Ascending aorta (tissue), 2 donors: ENCODE measurements at regions not wholly inside any gene's neighbourhood (a gene's known extent, or its start where the extent isn't known, plus 50 kb on each side); places are given as distances from the start of the nearest gene placed in this dataset.

Experiments used
- DNase-seq, 2 donors: peaks; one replicate each; pipeline ENCODE4 v3.0.0-alpha.2; 2019; ENCODE audit warnings: low spot score in 2 of 2
- H3K27ac ChIP-seq, 2 donors: fragments of 200-600 bp; sonication (generic); one replicate each; pipeline ENCODE4 v1.5.1; 2016 to 2017; ENCODE audit warnings: mild to moderate bottlenecking in 1 of 2
- H3K27me3 ChIP-seq: fragments of 200-600 bp; sonication (generic); one replicate; pipeline ENCODE4 v1.5.1; 2017
- H3K36me3 ChIP-seq, 2 donors: fragments of 200-600 bp; sonication (generic); one replicate each; pipeline ENCODE4 v1.5.1; 2016
- H3K4me1 ChIP-seq, 2 donors: fragments of 200-600 bp; sonication (generic); one replicate each; pipeline ENCODE4 v1.5.1; 2016 to 2017; ENCODE audit warnings: mild to moderate bottlenecking in 1 of 2
- H3K4me3 ChIP-seq, 2 donors: fragments of 200-600 bp; sonication (generic); one replicate each; pipeline ENCODE4 v1.5.1; 2016 to 2017; ENCODE audit warnings: mild to moderate bottlenecking in 1 of 2
- H3K9me3 ChIP-seq, 2 donors: fragments of 200-600 bp; sonication (generic); one replicate each; pipeline ENCODE4 v1.5.1; 2016
- intact Hi-C: fragments of 100-400 bp; cut with DNase I; formaldehyde crosslinking; loops from one replicate; pipeline ENCODE4 v1.15.1; 2023
- TF ChIP-seq, protein P1 (sequence below), 3 experiments: fragments of 200-600 bp in 2 of 3; fragments of 450-650 bp in 1 of 3; sonication (generic) in 2 of 3; IDR thresholded peaks; one replicate each; pipeline ENCODE4 v1.5.1; 2016 to 2019; ENCODE audit warnings: antibody characterized with exemption in 3 of 3, mild to moderate bottlenecking in 1 of 3, moderate library complexity in 1 of 3

DNA sequence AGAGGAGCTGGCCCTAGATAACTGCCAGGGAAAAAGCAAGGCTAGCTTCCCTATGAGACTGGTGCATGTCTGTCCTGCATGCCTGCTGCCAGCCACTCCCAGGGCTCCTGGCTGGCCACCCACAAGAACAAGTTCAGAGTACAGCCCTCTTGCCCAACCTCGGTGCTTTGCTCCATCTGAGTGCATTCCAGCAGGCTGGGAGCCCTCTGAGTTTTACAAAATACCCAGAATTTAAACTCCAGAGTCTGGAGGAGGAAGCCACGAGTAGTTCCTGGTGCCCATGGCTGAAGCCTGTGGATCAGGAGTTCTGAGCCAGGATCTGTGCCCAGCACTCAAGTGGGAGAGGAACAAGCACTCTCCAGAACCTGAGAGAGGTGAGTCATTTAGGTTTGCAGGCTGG is 111.6 kb downstream of the MAGEE2 start:
- Histone ChIP-seq H3K4me1 (no peaks in the 10 kb centered on the region), H3K36me3 (no peaks in the 10 kb centered on the region), H3K4me3 (no peak overlapping the region), H3K27me3 (no peaks in the 10 kb centered on the region), H3K27ac (no peak overlapping the region), H3K9me3 (peaks cover 3 to 17% of the 10 kb centered on the region in 2 donors)
- TF ChIP-seq, protein P1, sequence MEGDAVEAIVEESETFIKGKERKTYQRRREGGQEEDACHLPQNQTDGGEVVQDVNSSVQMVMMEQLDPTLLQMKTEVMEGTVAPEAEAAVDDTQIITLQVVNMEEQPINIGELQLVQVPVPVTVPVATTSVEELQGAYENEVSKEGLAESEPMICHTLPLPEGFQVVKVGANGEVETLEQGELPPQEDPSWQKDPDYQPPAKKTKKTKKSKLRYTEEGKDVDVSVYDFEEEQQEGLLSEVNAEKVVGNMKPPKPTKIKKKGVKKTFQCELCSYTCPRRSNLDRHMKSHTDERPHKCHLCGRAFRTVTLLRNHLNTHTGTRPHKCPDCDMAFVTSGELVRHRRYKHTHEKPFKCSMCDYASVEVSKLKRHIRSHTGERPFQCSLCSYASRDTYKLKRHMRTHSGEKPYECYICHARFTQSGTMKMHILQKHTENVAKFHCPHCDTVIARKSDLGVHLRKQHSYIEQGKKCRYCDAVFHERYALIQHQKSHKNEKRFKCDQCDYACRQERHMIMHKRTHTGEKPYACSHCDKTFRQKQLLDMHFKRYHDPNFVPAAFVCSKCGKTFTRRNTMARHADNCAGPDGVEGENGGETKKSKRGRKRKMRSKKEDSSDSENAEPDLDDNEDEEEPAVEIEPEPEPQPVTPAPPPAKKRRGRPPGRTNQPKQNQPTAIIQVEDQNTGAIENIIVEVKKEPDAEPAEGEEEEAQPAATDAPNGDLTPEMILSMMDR (IDR thresholded peaks at IDR 0.05) = no peak
- DNase-seq = no peak
- intact Hi-C loops = no loop called here

DNA sequence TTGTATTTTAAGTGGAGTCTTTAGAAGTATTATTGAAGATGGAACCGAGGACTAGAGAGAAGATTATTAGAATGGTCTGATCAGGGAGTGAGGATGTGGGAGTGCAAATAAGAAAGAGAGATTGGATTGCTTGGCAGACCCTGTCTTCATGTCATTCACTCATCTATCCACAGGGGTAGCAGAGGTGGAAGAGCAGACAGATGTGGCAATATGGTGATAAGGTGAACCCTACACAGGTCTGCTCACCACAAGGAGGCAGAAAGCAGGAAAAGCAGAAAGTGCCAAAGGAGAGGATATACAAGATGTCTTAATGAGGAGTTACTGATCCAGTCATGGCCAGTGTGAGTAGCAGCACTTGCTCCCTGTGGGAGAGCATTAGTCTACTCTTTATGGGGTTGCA is 129.4 kb downstream of the MAGEE2 start:
- no peaks in the 10 kb centered on the region for H3K36me3 ChIP-seq
- no peak for DNase-seq
- H3K4me3 ChIP-seq = no peak overlapping the region
- H3K9me3 ChIP-seq = peaks cover 0 to 6% of the 10 kb centered on the region in 2 donors
- H3K4me1 ChIP-seq = no peaks in the 10 kb centered on the region
- intact Hi-C loops = no loop called here
- no peak overlapping the region for H3K27ac ChIP-seq
- H3K27me3 ChIP-seq = no peaks in the 10 kb centered on the region
- TF ChIP-seq, protein P1 (IDR thresholded peaks at IDR 0.05) = no peak

DNA sequence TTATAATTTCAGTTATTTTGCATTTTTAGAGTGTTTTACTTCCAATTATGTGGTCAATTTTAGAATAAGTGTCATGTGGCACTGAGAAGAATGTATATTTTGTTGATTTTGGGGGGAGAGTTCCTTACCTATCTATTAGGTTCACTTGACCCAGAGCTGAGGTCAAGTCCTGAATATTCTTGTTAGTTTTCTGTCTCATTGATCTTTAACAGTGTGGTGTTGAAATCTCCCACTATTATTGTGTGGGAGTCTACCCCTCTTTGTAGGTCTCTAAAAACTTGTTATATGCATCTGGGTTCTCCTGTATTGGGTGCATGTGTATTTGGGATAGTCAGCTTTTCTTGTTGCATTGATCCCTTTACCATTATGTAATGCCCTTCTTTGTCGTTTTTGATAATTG is 127.0 kb upstream of the ZDHHC15 start:
- H3K27ac ChIP-seq = no peak overlapping the region
- no peaks in the 10 kb centered on the region for H3K4me1 ChIP-seq
- DNase-seq = no peak
- H3K36me3 ChIP-seq = no peaks in the 10 kb centered on the region
- intact Hi-C loops = no loop called here
- H3K27me3 ChIP-seq = no peaks in the 10 kb centered on the region
- H3K9me3 ChIP-seq = peaks cover 7 to 25% of the 10 kb centered on the region in 2 donors
- no peak overlapping the region for H3K4me3 ChIP-seq
- TF ChIP-seq, protein P1 (IDR thresholded peaks at IDR 0.05) = no peak

DNA sequence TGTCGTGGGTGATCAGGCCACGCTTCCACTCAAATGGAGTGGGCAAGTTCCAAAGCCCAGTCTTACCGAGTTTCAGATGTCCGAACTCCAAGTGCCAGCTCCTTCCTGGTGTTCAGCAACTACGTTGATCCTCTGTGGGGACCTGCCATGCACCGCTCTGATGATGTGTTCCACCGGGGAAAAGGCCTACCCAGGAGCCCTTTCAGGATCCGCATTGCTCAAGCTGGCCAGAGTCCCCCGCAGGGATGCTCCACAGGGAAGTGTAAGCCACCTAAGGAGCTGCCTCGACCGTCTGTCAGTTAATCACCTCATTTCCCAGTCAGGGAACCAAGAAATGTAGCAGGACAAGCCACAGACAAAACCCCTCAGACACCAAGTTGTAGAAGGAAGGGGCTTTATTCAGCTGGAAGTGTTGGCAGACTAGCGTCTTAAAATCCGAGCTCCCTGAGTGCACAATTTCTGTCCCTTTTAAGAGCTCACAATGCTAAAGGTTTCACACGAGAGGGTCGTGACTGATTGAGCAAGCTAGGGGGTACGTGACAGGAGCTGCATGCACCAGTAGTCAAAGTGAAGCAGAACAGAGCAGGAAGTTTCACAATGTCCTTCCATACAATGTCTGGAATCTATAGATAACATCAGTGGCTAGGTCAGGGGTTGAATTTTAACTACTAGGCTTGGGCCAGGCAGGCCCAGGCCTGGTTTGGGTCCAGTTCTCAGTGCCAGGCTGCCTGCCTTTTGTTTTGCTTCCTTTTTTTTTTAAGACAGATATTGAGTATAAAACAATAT is 126.2 kb upstream of the ZDHHC15 start:
- no peaks in the 10 kb centered on the region for H3K4me1 ChIP-seq
- no peaks in the 10 kb centered on the region for H3K36me3 ChIP-seq
- no peak overlapping the region for H3K27ac ChIP-seq
- DNase-seq = no peak
- intact Hi-C loops = no loop called here
- no peaks in the 10 kb centered on the region for H3K27me3 ChIP-seq
- TF ChIP-seq, protein P1 (IDR thresholded peaks at IDR 0.05) = no peak
- H3K9me3 ChIP-seq = peaks cover 7 to 30% of the 10 kb centered on the region in 2 donors
- no peak overlapping the region for H3K4me3 ChIP-seq

DNA sequence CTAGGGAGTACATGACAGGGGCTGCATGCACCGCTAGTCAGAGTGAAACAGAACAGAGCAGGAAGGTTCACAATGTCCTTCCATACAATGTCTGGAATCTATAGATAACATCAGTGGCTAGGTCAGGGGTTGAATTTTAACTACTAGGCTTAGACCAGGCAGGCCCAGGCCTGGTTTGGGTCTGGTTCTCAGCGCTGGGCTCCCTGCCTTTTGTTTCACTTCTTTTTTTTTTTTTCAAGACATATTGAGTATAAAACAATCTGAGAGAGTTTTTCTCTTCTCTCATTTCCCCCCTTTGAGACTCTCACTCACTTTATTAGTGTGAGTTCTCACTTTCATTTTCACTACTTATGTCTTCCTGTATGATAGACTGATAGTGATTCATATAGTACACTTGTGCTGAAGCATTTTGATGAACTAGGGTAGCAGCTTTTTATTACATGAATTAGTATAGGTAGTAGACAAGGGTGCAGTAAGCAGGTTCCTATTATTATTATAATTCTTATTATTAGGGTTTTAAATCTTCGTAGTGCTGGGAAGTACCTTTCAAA is 120.0 kb upstream of the ZDHHC15 start:
- Histone ChIP-seq H3K36me3 (no peaks in the 10 kb centered on the region), H3K9me3 (peaks cover 4 to 26% of the 10 kb centered on the region in 2 donors), H3K4me3 (no peak overlapping the region), H3K27me3 (no peaks in the 10 kb centered on the region), H3K27ac (no peak overlapping the region), H3K4me1 (no peaks in the 10 kb centered on the region)
- TF ChIP-seq, protein P1 (IDR thresholded peaks at IDR 0.05) = no peak
- no peak for DNase-seq
- intact Hi-C loops = no loop called here
